ENCODE measurements at regions not wholly inside any gene's neighbourhood (a gene's known extent, or its start where the extent isn't known, plus 50 kb on each side); places are given as distances from the start of the nearest gene placed in this dataset.

DNA sequence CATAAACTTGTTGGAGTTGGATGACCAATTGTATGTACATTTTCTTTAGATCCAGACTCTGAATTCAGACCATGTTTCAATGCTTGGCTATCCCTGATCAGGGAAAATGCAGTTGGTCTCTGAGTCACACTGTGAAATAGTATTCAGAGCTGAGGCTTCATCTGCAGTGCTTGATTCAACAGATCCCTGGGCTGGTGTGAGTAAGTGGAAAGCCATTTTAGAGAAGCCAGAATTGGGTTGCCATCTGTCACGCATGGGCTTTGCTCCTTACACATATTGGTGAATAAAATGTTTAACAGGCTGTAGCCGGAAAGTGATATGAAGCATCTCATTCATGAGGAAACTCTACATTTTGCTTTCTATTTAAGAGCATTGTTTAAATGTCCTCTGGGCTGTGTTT lies 50.0 kb upstream of the ACYP2 start:
- WGBS, 3 donors: 90 to 100% (median 97%) methylated on average over 2 of the region's 2 CpGs
- H3K4me1 ChIP-seq (ENCODE audit: insufficient read depth): no peaks in the 10 kb centered on the region
- intact Hi-C loops (cut with DNase I): no loop called here
- H3K27ac ChIP-seq: no peak overlapping the region
- TF ChIP-seq, protein P1, sequence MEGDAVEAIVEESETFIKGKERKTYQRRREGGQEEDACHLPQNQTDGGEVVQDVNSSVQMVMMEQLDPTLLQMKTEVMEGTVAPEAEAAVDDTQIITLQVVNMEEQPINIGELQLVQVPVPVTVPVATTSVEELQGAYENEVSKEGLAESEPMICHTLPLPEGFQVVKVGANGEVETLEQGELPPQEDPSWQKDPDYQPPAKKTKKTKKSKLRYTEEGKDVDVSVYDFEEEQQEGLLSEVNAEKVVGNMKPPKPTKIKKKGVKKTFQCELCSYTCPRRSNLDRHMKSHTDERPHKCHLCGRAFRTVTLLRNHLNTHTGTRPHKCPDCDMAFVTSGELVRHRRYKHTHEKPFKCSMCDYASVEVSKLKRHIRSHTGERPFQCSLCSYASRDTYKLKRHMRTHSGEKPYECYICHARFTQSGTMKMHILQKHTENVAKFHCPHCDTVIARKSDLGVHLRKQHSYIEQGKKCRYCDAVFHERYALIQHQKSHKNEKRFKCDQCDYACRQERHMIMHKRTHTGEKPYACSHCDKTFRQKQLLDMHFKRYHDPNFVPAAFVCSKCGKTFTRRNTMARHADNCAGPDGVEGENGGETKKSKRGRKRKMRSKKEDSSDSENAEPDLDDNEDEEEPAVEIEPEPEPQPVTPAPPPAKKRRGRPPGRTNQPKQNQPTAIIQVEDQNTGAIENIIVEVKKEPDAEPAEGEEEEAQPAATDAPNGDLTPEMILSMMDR (IDR thresholded peaks at IDR 0.05): no peak
- TF ChIP-seq EP300 (IDR thresholded peaks at IDR 0.05): no peak
- TF ChIP-seq POLR2A (IDR thresholded peaks at IDR 0.05): no peak
- no peaks in the 10 kb centered on the region for H3K36me3 ChIP-seq
- no peak for DNase-seq
- H3K9me3 ChIP-seq: no peaks in the 10 kb centered on the region
- H3K4me3 ChIP-seq: no peak overlapping the region
- no peaks in the 10 kb centered on the region for H3K27me3 ChIP-seq

DNA sequence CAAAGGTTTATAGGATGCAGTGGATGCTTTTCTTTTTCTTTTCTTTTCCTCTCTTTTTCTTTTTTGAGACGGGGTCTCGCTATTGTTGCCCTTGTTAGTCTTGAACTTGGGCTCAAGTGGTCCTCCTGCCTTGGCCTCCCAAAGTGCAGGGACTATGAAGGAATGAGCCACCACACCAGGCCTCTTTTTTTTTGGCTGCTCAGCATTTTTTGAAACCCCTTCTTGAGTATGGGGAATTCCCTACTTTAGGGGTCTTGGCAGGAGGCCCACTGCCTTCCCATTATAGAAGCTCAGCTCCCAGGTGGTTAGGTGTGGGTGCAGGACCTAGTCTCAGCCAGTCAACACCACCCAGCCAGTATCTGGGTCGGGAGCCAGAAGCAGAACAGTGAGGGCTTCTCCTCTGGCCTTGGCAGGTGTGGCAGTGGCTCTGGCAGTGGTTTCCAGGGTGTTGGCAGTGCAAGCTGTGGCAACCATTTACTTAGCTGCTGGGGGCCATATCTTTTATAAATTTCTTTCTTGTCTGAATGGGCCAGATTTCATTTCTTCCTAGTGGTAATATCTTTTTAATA lies 51.4 kb upstream of the ACYP2 start:
- Histone ChIP-seq H3K4me1 (ENCODE audit: insufficient read depth) (no peaks in the 10 kb centered on the region), H3K9me3 (no peaks in the 10 kb centered on the region), H3K27me3 (no peaks in the 10 kb centered on the region), H3K4me3 (no peak overlapping the region), H3K36me3 (no peaks in the 10 kb centered on the region), H3K27ac (no peak overlapping the region)
- intact Hi-C loops (cut with DNase I): no loop called here
- TF ChIP-seq EP300 (IDR thresholded peaks at IDR 0.05) (no peak), POLR2A (IDR thresholded peaks at IDR 0.05) (no peak)
- TF ChIP-seq, protein P1 (IDR thresholded peaks at IDR 0.05): no peak
- WGBS, 3 donors: 87 to 95% (median 91%) methylated on average over 3 of the region's 3 CpGs
- DNase-seq: no peak

GRCh38 chr2:54062401-54062800 lies 53.0 kb upstream of the ACYP2 start:
- no peak overlapping the region for H3K27ac ChIP-seq
- H3K36me3 ChIP-seq: no peaks in the 10 kb centered on the region
- TF ChIP-seq, protein P1 (IDR thresholded peaks at IDR 0.05): no peak
- TF ChIP-seq POLR2A (IDR thresholded peaks at IDR 0.05): no peak
- no peak for TF ChIP-seq EP300 (IDR thresholded peaks at IDR 0.05)
- DNase-seq: no peak
- no peaks in the 10 kb centered on the region for H3K9me3 ChIP-seq
- H3K27me3 ChIP-seq: no peaks in the 10 kb centered on the region
- intact Hi-C loops (cut with DNase I): no loop called here
- H3K4me1 ChIP-seq (ENCODE audit: insufficient read depth): no peaks in the 10 kb centered on the region
- 11 to 39% (median 28%) methylated on average over 1 of the region's 1 CpG for WGBS, 3 donors
- H3K4me3 ChIP-seq: no peak overlapping the region

- DNase-seq: no peak
- intact Hi-C loops (cut with DNase I): no loop called here
- 91 to 100% (median 97%) methylated on average over 1 of the region's 1 CpG for WGBS, 3 donors
- H3K9me3 ChIP-seq: no peaks in the 10 kb centered on the region
- no peak overlapping the region for H3K27ac ChIP-seq
- no peaks in the 10 kb centered on the region for H3K27me3 ChIP-seq
- H3K4me1 ChIP-seq (ENCODE audit: insufficient read depth): no peaks in the 10 kb centered on the region
- no peaks in the 10 kb centered on the region for H3K36me3 ChIP-seq
- no peak for TF ChIP-seq POLR2A (IDR thresholded peaks at IDR 0.05)
- TF ChIP-seq EP300 (IDR thresholded peaks at IDR 0.05): no peak
- TF ChIP-seq, protein P1 (IDR thresholded peaks at IDR 0.05): no peak
- no peak overlapping the region for H3K4me3 ChIP-seq
Observed at GRCh38 chr2:54061272-54061671, 54.1 kb upstream of the ACYP2 start.

Measured in ovary (tissue), 7 donors.